Uterus (tissue), 3 donors: ENCODE measurements at regions not wholly inside any gene's neighbourhood (a gene's known extent, or its start where the extent isn't known, plus 50 kb on each side); places are given as distances from the start of the nearest gene placed in this dataset.

ENCODE experiments used
- DNase-seq, 2 donors: peaks; one replicate each; pipeline ENCODE4 v3.0.0-alpha.2; 2019 to 2020
- H3K27ac ChIP-seq, 2 donors: fragments of 200-600 bp; sonication (generic); 1 replicate in 1 of 2; 2 replicates in 1 of 2; pipeline ENCODE4 v1.5.1; 2016 to 2018
- H3K27me3 ChIP-seq, 2 donors: fragments of 200-600 bp; sonication (generic); one replicate each; pipeline ENCODE4 v1.5.1; 2018 to 2019; ENCODE audit warnings: control low read depth in 1 of 2
- H3K36me3 ChIP-seq, 2 donors: fragments of 200-600 bp; sonication (generic); one replicate each; pipeline ENCODE4 v1.5.1; 2019; ENCODE audit warnings: control low read depth in 1 of 2
- H3K4me1 ChIP-seq, 2 donors: fragments of 200-600 bp; sonication (generic); one replicate each; pipeline ENCODE4 v1.5.1; 2018 to 2019; ENCODE audit warnings: control low read depth in 1 of 2
- H3K4me3 ChIP-seq, 2 donors: fragments of 200-600 bp; sonication (generic); 1 replicate in 1 of 2; 2 replicates in 1 of 2; pipeline ENCODE4 v1.5.1; 2018 to 2019; ENCODE audit warnings: mild to moderate bottlenecking in 1 of 2
- H3K9me3 ChIP-seq, 2 donors: fragments of 200-600 bp; sonication (generic); one replicate each; pipeline ENCODE4 v1.5.1; 2019; ENCODE audit warnings: control low read depth in 1 of 2
- POLR2A ChIP-seq, 2 donors: fragments of 450-650 bp; IDR thresholded peaks; one replicate each; pipeline ENCODE4 v1.6.1; 2016; ENCODE audit warnings: antibody characterized with exemption in 2 of 2, mild to moderate bottlenecking in 1 of 2, moderate library complexity in 1 of 2
- intact Hi-C: fragments of 100-400 bp; cut with DNase I; formaldehyde crosslinking; loops from one replicate; pipeline ENCODE4 v1.15.1; 2023; ENCODE audit warnings: low total_unique reads
- TF ChIP-seq, protein P1 (sequence below), 4 experiments: fragments of 200-600 bp in 2 of 4; fragments of 450-650 bp in 2 of 4; sonication (generic) in 2 of 4; IDR thresholded peaks; one replicate each; pipeline ENCODE4 v1.5.1; 2016 to 2019; ENCODE audit warnings: antibody characterized with exemption in 4 of 4, mild to moderate bottlenecking in 2 of 4, moderate library complexity in 1 of 4
- donor health status: DM: yes; HTN: yes; CAD: no.

DNA sequence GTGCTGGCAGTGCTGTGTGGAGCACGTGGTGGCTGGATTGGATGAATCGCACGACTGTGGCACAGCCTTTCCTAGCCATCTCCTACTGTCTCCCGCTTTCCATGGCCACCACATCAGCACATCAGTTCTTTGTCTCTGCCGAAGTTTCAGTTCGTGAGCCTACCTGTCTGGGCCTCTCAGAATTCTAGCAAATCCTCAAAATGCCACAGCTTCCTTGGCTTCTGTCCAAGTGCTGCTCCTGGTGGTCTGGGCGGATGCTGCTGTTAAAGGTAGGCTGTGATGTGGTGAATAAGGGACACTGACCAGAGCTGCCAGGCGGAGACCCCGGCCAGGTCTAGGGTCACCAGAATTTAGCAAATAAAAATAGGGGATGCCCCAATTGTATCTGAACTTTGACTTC is 237.4 kb downstream of the LPIN1 start:
- intact Hi-C loops = no loop called here
- no peaks in the 10 kb centered on the region for H3K4me1 ChIP-seq
- no peaks in the 10 kb centered on the region for H3K36me3 ChIP-seq
- TF ChIP-seq, protein P1, sequence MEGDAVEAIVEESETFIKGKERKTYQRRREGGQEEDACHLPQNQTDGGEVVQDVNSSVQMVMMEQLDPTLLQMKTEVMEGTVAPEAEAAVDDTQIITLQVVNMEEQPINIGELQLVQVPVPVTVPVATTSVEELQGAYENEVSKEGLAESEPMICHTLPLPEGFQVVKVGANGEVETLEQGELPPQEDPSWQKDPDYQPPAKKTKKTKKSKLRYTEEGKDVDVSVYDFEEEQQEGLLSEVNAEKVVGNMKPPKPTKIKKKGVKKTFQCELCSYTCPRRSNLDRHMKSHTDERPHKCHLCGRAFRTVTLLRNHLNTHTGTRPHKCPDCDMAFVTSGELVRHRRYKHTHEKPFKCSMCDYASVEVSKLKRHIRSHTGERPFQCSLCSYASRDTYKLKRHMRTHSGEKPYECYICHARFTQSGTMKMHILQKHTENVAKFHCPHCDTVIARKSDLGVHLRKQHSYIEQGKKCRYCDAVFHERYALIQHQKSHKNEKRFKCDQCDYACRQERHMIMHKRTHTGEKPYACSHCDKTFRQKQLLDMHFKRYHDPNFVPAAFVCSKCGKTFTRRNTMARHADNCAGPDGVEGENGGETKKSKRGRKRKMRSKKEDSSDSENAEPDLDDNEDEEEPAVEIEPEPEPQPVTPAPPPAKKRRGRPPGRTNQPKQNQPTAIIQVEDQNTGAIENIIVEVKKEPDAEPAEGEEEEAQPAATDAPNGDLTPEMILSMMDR (IDR thresholded peaks at IDR 0.05) = no peak
- no peak for TF ChIP-seq POLR2A (IDR thresholded peaks at IDR 0.05)
- DNase-seq = no peak
- H3K27ac ChIP-seq = no peak overlapping the region
- H3K27me3 ChIP-seq = no peaks in the 10 kb centered on the region
- H3K9me3 ChIP-seq = no peaks in the 10 kb centered on the region
- no peak overlapping the region for H3K4me3 ChIP-seq

DNA sequence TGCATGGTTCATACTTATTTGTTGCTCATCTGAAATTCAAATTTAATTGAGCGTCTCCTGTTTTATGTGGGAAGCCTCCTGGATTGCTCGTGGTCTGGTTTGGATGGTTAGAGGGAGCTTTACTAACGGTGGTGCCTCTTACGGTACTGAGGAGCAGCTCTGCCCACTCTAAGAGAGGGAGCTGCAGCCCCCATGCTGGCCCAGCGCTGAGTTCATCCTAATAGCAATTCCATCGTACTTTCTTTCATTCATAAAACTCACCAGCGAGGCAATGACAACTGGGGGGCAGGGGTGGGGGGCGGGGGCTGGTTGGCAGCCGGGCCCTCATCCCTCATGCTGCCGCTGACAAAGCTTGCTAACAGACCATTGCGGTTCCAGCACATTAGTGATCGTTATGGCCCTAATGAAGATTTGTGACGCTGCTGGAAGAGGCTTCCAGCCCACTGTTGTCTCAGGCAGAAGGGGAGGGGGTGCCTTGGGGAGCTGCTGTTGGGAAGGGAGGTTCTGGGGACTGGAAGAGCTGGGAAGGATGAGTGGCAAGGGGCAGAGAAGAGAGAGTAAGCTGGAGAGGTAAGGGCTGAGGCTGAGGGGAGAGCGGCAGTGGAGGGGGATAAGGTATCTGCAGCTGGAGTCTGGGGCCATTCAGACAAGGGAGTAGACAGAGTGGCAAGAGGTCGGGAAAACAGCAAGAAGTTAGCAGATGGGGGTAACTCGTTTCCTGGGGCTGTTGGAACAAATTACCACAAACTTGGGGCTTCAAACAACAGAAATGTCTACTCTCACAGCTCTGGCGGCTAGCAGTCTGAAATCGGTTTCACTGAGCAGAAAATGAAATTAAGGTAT is 238.1 kb downstream of the LPIN1 start:
- H3K9me3 ChIP-seq = no peaks in the 10 kb centered on the region
- H3K4me3 ChIP-seq = no peak overlapping the region
- H3K4me1 ChIP-seq = no peaks in the 10 kb centered on the region
- H3K27me3 ChIP-seq = no peaks in the 10 kb centered on the region
- no peak for DNase-seq
- TF ChIP-seq, protein P1 (IDR thresholded peaks at IDR 0.05) = no peak
- TF ChIP-seq POLR2A (IDR thresholded peaks at IDR 0.05) = no peak
- intact Hi-C loops = no loop called here
- no peaks in the 10 kb centered on the region for H3K36me3 ChIP-seq
- H3K27ac ChIP-seq = no peak overlapping the region

DNA sequence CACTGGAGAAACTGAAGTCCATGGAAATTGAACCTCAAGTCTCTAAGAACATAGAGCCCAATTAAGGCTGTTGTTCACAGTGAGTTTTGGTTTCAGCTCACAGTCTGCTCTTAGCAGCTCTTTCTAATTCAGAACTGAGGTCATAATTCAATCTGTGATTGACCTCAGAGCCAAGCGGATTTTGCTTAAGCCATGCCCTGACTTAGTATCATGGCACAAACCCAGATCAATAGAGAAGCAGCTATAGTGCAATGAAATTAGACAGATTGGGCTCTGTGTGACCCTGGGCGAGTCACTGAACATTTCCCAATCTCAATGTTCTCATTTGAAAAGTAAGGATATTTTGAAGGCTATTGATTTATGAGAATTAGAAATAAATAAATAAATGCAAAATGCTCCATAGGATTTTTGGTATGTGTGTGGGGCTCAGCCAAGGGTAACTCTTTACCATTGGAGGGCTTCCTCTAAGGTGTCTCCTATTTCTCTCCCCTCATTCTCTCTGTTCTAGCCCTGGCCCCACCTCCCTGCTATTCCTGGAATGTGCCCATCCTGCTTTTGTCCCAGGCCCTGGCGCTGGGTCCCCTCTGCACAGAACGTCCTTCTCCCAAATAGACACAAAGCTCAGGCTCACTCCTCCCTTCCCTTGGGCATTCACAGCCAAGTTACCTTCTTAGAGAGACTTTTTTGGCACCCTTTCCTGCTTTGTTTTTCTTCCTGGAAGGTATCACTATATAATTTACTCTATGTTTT is 239.6 kb downstream of the LPIN1 start:
- no peaks in the 10 kb centered on the region for H3K4me1 ChIP-seq
- intact Hi-C loops = no loop called here
- no peaks in the 10 kb centered on the region for H3K36me3 ChIP-seq
- no peaks in the 10 kb centered on the region for H3K27me3 ChIP-seq
- no peaks in the 10 kb centered on the region for H3K9me3 ChIP-seq
- H3K27ac ChIP-seq = no peak overlapping the region
- DNase-seq = no peak
- no peak overlapping the region for H3K4me3 ChIP-seq
- TF ChIP-seq, protein P1 (IDR thresholded peaks at IDR 0.05) = no peak
- no peak for TF ChIP-seq POLR2A (IDR thresholded peaks at IDR 0.05)

DNA sequence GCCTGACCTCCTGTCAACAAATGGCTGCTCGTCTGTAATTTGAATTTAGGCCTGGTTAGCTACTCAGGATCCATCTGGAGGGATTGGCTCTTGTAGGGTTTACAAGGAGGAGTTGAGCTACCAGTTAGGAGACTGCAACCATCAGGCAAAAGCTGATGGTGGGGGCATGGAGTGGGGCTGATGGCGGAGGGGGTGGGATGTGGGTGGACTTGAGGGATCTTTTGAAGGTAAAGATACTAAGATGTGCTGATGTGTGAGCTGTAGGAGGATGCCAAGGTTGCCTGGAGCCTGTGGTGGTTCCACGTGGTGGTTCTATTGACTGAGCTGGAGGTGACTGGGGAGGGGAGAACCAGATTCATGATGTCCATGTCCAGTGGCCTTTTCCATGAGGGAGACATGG is 240.7 kb downstream of the LPIN1 start:
- TF ChIP-seq, protein P1 (IDR thresholded peaks at IDR 0.05) = no peak
- intact Hi-C loops = no loop called here
- Histone ChIP-seq H3K4me1 (no peaks in the 10 kb centered on the region), H3K27ac (no peak overlapping the region), H3K36me3 (no peaks in the 10 kb centered on the region), H3K27me3 (no peaks in the 10 kb centered on the region), H3K4me3 (no peak overlapping the region), H3K9me3 (no peaks in the 10 kb centered on the region)
- DNase-seq = no peak

DNA sequence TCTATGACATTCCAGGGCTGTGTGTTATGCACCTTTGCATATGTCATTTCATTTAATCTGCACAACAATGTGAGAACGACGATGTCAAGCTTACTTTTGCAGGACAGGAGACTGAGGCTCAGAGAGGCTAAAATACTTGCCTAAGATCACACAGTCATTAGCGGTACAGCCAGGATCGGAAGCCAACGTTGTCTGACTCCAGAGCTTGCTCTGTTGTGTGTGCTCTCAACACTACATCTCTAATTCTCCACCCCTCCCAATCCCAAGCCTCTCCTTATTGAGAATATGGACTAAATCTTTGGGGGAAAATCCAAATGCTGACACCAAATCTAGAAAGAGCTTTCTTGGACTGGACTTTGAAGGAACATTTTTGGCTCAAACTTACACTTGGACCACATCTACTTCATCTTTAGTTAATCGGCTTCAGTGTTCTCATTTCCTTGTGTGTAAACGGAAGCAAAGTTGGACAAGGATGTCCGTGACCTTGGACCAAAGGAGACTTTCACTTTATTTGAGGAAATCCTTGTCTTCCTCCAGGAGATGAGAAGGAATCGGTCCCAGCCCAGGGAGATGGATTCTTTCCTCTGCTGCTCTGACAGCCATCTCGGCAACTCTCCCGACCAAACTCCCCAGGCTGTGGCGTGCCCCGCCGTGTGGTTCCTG is 242.4 kb downstream of the LPIN1 start:
- DNase-seq = peak; percentile 43 to 49
- no peaks in the 10 kb centered on the region for H3K4me1 ChIP-seq
- intact Hi-C loops = no loop called here
- H3K27ac ChIP-seq = peak overlapping the region; percentile 41 to 57
- H3K27me3 ChIP-seq = no peaks in the 10 kb centered on the region
- no peak for TF ChIP-seq POLR2A (IDR thresholded peaks at IDR 0.05)
- TF ChIP-seq, protein P1 (IDR thresholded peaks at IDR 0.05) = no peak
- no peaks in the 10 kb centered on the region for H3K36me3 ChIP-seq
- no peaks in the 10 kb centered on the region for H3K9me3 ChIP-seq
- H3K4me3 ChIP-seq = no peak overlapping the region
